Neural progenitor cell (in vitro differentiated cells): ENCODE measurements at regions not wholly inside any gene's neighbourhood (a gene's known extent, or its start where the extent isn't known, plus 50 kb on each side); places are given as distances from the start of the nearest gene placed in this dataset.
A peak's percentile ranks its signal among the peaks of the same experiment; 100 is the strongest.

ENCODE experiments used
- DNase-seq: peaks from one replicate; pipeline ENCODE4 v3.0.0-alpha.2; 2016; ENCODE audit warnings: low spot score
- H2AFZ ChIP-seq: fragments of 200-600 bp; sonication (generic); replicated peaks from 2 replicates; pipeline ENCODE4 v1.6.1; 2016; ENCODE audit warnings: antibody characterized with exemption
- H3F3A ChIP-seq: fragments of 200-600 bp; sonication (generic); 2 replicates; pipeline ENCODE4 v1.6.1; 2016; ENCODE audit warnings: antibody characterized with exemption, low read depth
- H3K27ac ChIP-seq: fragments of 200-600 bp; sonication (generic); 2 replicates; pipeline ENCODE4 v1.5.1; 2016; ENCODE audit warnings: mild to moderate bottlenecking
- H3K27me3 ChIP-seq: fragments of 200-600 bp; sonication (generic); 2 replicates; pipeline ENCODE4 v1.6.1; 2016; ENCODE audit warnings: mild to moderate bottlenecking, moderate library complexity
- H3K36me3 ChIP-seq: fragments of 200-600 bp; sonication (generic); 2 replicates; pipeline ENCODE4 v1.5.1; 2016
- H3K4me1 ChIP-seq: fragments of 200-600 bp; sonication (generic); 2 replicates; pipeline ENCODE4 v1.6.1; 2016; ENCODE audit warnings: mixed run types
- H3K4me2 ChIP-seq: fragments of 200-600 bp; sonication (generic); 2 replicates; pipeline ENCODE4 v1.6.1; 2016
- H3K4me3 ChIP-seq: fragments of 200-600 bp; sonication (generic); 2 replicates; pipeline ENCODE4 v1.5.1; 2016
- H3K79me2 ChIP-seq: fragments of 200-600 bp; sonication (generic); 2 replicates; pipeline ENCODE4 v1.6.1; 2016; ENCODE audit warnings: low read depth
- H3K9ac ChIP-seq: fragments of 200-600 bp; sonication (generic); 2 replicates; pipeline ENCODE4 v1.6.1; 2016
- H3K9me3 ChIP-seq: fragments of 200-600 bp; sonication (generic); 2 replicates; pipeline ENCODE4 v1.5.1; 2016; ENCODE audit warnings: low read depth
- H4K20me1 ChIP-seq: fragments of 200-600 bp; sonication (generic); 2 replicates; pipeline ENCODE4 v1.6.1; 2016; ENCODE audit warnings: low read depth
- H3K27ac Mint-ChIP-seq: 3 replicates; pipeline ENCODE4 v1.8.0; 2021; ENCODE audit warnings: mixed read lengths
- H3K27me3 Mint-ChIP-seq: 2 replicates; pipeline ENCODE4 v1.8.0; 2022; ENCODE audit warnings: low read depth, mild to moderate bottlenecking, inconsistent platforms, moderate library complexity, mixed read lengths; ENCODE audit not compliant: insufficient read depth
- H3K36me3 Mint-ChIP-seq: 3 replicates; pipeline ENCODE4 v1.8.0; 2021; ENCODE audit warnings: mixed read lengths
- H3K4me1 Mint-ChIP-seq: 3 replicates; pipeline ENCODE4 v1.8.0; 2021; ENCODE audit warnings: mixed read lengths
- H3K4me3 Mint-ChIP-seq: 3 replicates; pipeline ENCODE4 v1.8.0; 2021; ENCODE audit warnings: mild to moderate bottlenecking, moderate library complexity, mixed read lengths
- H3K9me3 Mint-ChIP-seq: 3 replicates; pipeline ENCODE4 v1.8.0; 2020; ENCODE audit warnings: mixed read lengths
- CTCF ChIP-seq: fragments of 200-600 bp; sonication (generic); IDR thresholded peaks from 2 replicates; pipeline ENCODE4 v1.5.1; 2017; ENCODE audit warnings: antibody characterized with exemption, mild to moderate bottlenecking
- EZH2 ChIP-seq: fragments of 200-600 bp; sonication (generic); IDR thresholded peaks from 2 replicates; pipeline ENCODE4 v1.6.1; 2017; ENCODE audit warnings: antibody characterized with exemption, mild to moderate bottlenecking, moderate library complexity
- EZH2phosphoT487 ChIP-seq: fragments of 200-600 bp; sonication (generic); IDR thresholded peaks from 2 replicates; pipeline ENCODE4 v1.6.1; 2017; ENCODE audit warnings: antibody characterized with exemption

GRCh38 chr12:124458992-124459851, 108.2 kb downstream of the NCOR2 start:
- no peak overlapping the region for H3K9ac ChIP-seq
- H3K79me2 ChIP-seq = peaks cover 6% of the 10 kb centered on the region
- peaks cover 52% of the 10 kb centered on the region for H4K20me1 ChIP-seq
- no peak for TF ChIP-seq CTCF
- no peak for TF ChIP-seq EZH2
- no peak for TF ChIP-seq EZH2phosphoT487
- Mint-ChIP-seq H3K9me3 (no peaks in the 10 kb centered on the region), H3K27me3 (peaks cover 13% of the 10 kb centered on the region), H3K27ac (no peak overlapping the region), H3K4me3 (no peak overlapping the region), H3K36me3 (peaks cover 15% of the 10 kb centered on the region), H3K4me1 (peaks cover 39% of the 10 kb centered on the region)
- no peak overlapping the region for H3K27ac ChIP-seq
- peaks cover 28% of the 10 kb centered on the region for H3K4me1 ChIP-seq
- no peaks in the 10 kb centered on the region for H3K9me3 ChIP-seq
- H3F3A ChIP-seq = peaks cover 17% of the 10 kb centered on the region
- no peak overlapping the region for H2AFZ ChIP-seq
- no peak overlapping the region for H3K4me3 ChIP-seq
- no peak for DNase-seq
- H3K36me3 ChIP-seq = no peaks in the 10 kb centered on the region
- no peaks in the 10 kb centered on the region for H3K27me3 ChIP-seq
- no peak overlapping the region for H3K4me2 ChIP-seq

DNA sequence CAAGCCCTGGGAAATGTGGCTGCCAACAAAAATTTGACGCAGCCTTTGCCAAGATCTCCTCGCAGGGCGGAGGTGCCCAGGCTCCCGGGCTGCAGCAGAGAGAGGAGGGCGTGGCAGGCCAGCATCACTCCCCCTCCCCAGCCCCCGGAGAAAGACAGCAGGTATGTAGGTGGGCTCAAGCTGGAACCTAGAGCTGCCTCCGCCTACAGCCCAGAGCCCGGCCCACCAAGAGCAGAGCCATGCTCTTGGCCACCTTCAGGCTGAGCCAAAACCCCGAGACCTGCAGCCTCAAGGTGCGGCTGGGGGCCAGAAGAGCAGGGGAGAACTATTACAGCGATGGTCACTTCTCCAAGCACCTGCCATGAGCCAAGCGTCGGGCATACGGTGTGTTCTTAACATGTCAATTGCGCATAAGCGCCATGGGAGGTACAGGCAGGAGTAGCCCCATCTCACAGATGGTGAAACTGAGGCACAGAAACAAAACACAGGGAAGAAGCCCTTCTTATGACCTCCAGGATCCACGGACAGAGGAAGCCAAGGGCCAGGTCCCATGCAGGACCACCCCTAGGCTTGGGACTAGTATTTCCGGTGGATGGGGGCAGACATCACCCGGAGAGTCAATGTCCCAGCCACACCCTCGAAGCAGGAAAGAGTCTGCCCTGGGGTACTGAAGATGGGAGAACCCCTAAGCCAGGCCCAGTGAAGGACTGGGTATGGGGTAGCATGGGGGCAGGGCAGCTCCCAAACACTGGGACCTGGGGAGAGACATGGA, 109.0 kb downstream of the NCOR2 start:
- Mint-ChIP-seq H3K4me3 (no peak overlapping the region), H3K27me3 (peaks cover 8% of the 10 kb centered on the region), H3K27ac (no peak overlapping the region), H3K9me3 (no peaks in the 10 kb centered on the region), H3K36me3 (peaks cover 15% of the 10 kb centered on the region), H3K4me1 (peaks cover 33% of the 10 kb centered on the region)
- Histone ChIP-seq H4K20me1 (peaks cover 53% of the 10 kb centered on the region), H3K9me3 (no peaks in the 10 kb centered on the region), H3K4me3 (no peak overlapping the region), H3K27ac (no peak overlapping the region), H3F3A (peaks cover 10% of the 10 kb centered on the region), H2AFZ (no peak overlapping the region), H3K36me3 (no peaks in the 10 kb centered on the region), H3K4me2 (no peak overlapping the region), H3K9ac (no peak overlapping the region), H3K27me3 (no peaks in the 10 kb centered on the region), H3K4me1 (peaks cover 26% of the 10 kb centered on the region), H3K79me2 (peaks cover 6% of the 10 kb centered on the region)
- no peak for DNase-seq
- no peak for TF ChIP-seq CTCF
- TF ChIP-seq EZH2phosphoT487 = no peak
- TF ChIP-seq EZH2 = no peak

- H4K20me1 ChIP-seq = peaks cover 51% of the 10 kb centered on the region
Measured at GRCh38 chr12:124457287-124458219, 109.9 kb downstream of the NCOR2 start.

More at GRCh38 chr12:124457287-124458219, 109.9 kb downstream of the NCOR2 start:
- H3K4me2 ChIP-seq = peak overlapping the region; percentile 19
- TF ChIP-seq EZH2 (no peak), EZH2phosphoT487 (no peak), CTCF (no peak)
- H3K27me3 ChIP-seq = no peaks in the 10 kb centered on the region
- Mint-ChIP-seq H3K9me3 (no peaks in the 10 kb centered on the region), H3K36me3 (peaks cover 15% of the 10 kb centered on the region), H3K27me3 (peaks cover 8% of the 10 kb centered on the region), H3K4me1 (peaks cover 27% of the 10 kb centered on the region), H3K27ac (no peak overlapping the region), H3K4me3 (no peak overlapping the region)
- H3K4me3 ChIP-seq = no peak overlapping the region
- H3K36me3 ChIP-seq = no peaks in the 10 kb centered on the region
- no peak overlapping the region for H2AFZ ChIP-seq
- H3K79me2 ChIP-seq = peaks cover 6% of the 10 kb centered on the region
- no peaks in the 10 kb centered on the region for H3K9me3 ChIP-seq
- no peak overlapping the region for H3K9ac ChIP-seq
- H3K4me1 ChIP-seq = peaks cover 26% of the 10 kb centered on the region
- DNase-seq = no peak
- peak overlapping the region; percentile 64 for H3K27ac ChIP-seq
- peaks cover 2% of the 10 kb centered on the region for H3F3A ChIP-seq
